IMR-90 (cell line): ENCODE measurements at regions not wholly inside any gene's neighbourhood (a gene's known extent, or its start where the extent isn't known, plus 50 kb on each side); places are given as distances from the start of the nearest gene placed in this dataset.

Experiments used
- ATAC-seq: fragments of 200-7000 bp; cut with Tn5 transposase; 2 replicates; pipeline ENCODE4 v1.9.1; 2020; ENCODE audit warnings: low read depth, mild to moderate bottlenecking, moderate library complexity
- BruUV-seq: library from RNA; stranded (reverse); fragments of 400-500 nt; replicated peaks from 2 replicates; lab custom pipeline; 2021; lab: Mats Ljungman, UMichigan
- CTCF ChIA-PET: fragments of 300-600 bp; formaldehyde crosslinking; extraction: SDS; loops from one replicate; lab custom pipeline; 2021; ENCODE audit warnings: antibody characterized with exemption; lab: Yijun Ruan, JAX
- POLR2A ChIA-PET: fragments of 300-600 bp; sonication (Branson Sonifier 250); formaldehyde crosslinking; loops from one replicate; lab custom pipeline; 2022; ENCODE audit warnings: antibody characterized with exemption; ENCODE audit not compliant: unreplicated experiment; lab: Charles Lee
- DNase-seq: peaks from one replicate; pipeline ENCODE4 v3.0.0; 2013
- H2AFZ ChIP-seq: replicated peaks from 2 replicates; pipeline ENCODE3; 2013; ENCODE audit warnings: low read length, mild to moderate bottlenecking; ENCODE audit not compliant: poor library complexity
- H2AK5ac ChIP-seq: 2 replicates; pipeline ENCODE4 v1.6.1; 2013; ENCODE audit warnings: low read depth, low read length, inconsistent platforms
- H2AK9ac ChIP-seq: replicated peaks from 2 replicates; pipeline ENCODE3; 2013; ENCODE audit warnings: mild to moderate bottlenecking, low read depth, low read length, moderate library complexity; ENCODE audit not compliant: poor library complexity
- H2BK120ac ChIP-seq: 2 replicates; pipeline ENCODE4 v1.6.1; 2013; ENCODE audit warnings: low read depth, low read length, inconsistent platforms
- H2BK15ac ChIP-seq: 3 replicates; pipeline ENCODE4 v1.6.1; 2013; ENCODE audit warnings: low read depth, low read length, inconsistent platforms
- H2BK20ac ChIP-seq: 2 replicates; pipeline ENCODE4 v1.6.1; 2013; ENCODE audit warnings: low read depth, mild to moderate bottlenecking, inconsistent platforms, low read length, moderate library complexity
- H2BK5ac ChIP-seq: 2 replicates; pipeline ENCODE4 v1.6.1; 2013; ENCODE audit warnings: mild to moderate bottlenecking, low read depth, low read length, inconsistent platforms; ENCODE audit not compliant: poor library complexity, severe bottlenecking
- H3K14ac ChIP-seq: replicated peaks from 2 replicates; pipeline ENCODE4 v1.6.1; 2013; ENCODE audit warnings: low read depth, low read length, inconsistent platforms
- H3K18ac ChIP-seq: 2 replicates; pipeline ENCODE4 v1.6.1; 2013; ENCODE audit warnings: low read depth, low read length, control low read depth
- H3K23ac ChIP-seq: 2 replicates; pipeline ENCODE4 v1.6.1; 2013; ENCODE audit warnings: low read depth, low read length, inconsistent platforms
- H3K27ac ChIP-seq: 2 replicates; pipeline ENCODE4 v1.5.1; 2013; ENCODE audit warnings: mild to moderate bottlenecking, control low read depth, low read length; ENCODE audit not compliant: insufficient read depth
- H3K27me3 ChIP-seq: 2 replicates; pipeline ENCODE4 v1.6.1; 2013; ENCODE audit warnings: low read length; ENCODE audit not compliant: control insufficient read depth, insufficient read depth
- H3K36me3 ChIP-seq: 2 replicates; pipeline ENCODE4 v1.6.1; 2013; ENCODE audit warnings: low read length, mixed read lengths; ENCODE audit not compliant: control insufficient read depth, insufficient read depth
- H3K4ac ChIP-seq: 2 replicates; pipeline ENCODE4 v1.6.1; 2013; ENCODE audit warnings: low read depth, low read length, inconsistent platforms
- H3K4me1 ChIP-seq: 2 replicates; pipeline ENCODE4 v1.6.1; 2013; ENCODE audit warnings: low read length, mixed read lengths; ENCODE audit not compliant: control insufficient read depth, insufficient read depth
- H3K4me2 ChIP-seq: 2 replicates; pipeline ENCODE4 v1.6.1; 2013; ENCODE audit warnings: low read depth, mild to moderate bottlenecking, control low read depth, low read length, moderate library complexity
- H3K4me3 ChIP-seq: 2 replicates; pipeline ENCODE4 v1.5.1; 2013; ENCODE audit warnings: low read depth, mild to moderate bottlenecking, control low read depth, low read length, moderate library complexity; ENCODE audit not compliant: insufficient read depth
- H3K56ac ChIP-seq: 2 replicates; pipeline ENCODE4 v1.6.1; 2013; ENCODE audit warnings: low read length, inconsistent platforms; ENCODE audit not compliant: insufficient read depth; ENCODE audit errors: extremely low read depth
- H3K79me1 ChIP-seq, 2 experiments: 2 replicates each; pipeline ENCODE4 v1.6.1; 2013; ENCODE audit warnings: low read length in 2 of 2, inconsistent platforms in 1 of 2, low read depth in 1 of 2
- H3K9ac ChIP-seq: 2 replicates; pipeline ENCODE4 v1.6.1; 2013; ENCODE audit warnings: low read depth, low read length, control low read depth
- H3K9me1 ChIP-seq: 2 replicates; pipeline ENCODE4 v1.6.1; 2013; ENCODE audit warnings: low read length, inconsistent platforms; ENCODE audit not compliant: insufficient read depth
- H3K9me3 ChIP-seq: 2 replicates; pipeline ENCODE4 v1.6.1; 2013; ENCODE audit warnings: low read length; ENCODE audit not compliant: control insufficient read depth, insufficient read depth
- H4K20me1 ChIP-seq: 2 replicates; pipeline ENCODE4 v1.6.1; 2013; ENCODE audit warnings: low read length, inconsistent platforms; ENCODE audit not compliant: insufficient read depth
- H4K5ac ChIP-seq: 2 replicates; pipeline ENCODE4 v1.6.1; 2013; ENCODE audit warnings: mild to moderate bottlenecking, low read depth, low read length, control low read depth
- H4K8ac ChIP-seq, 2 experiments: 2 replicates each; pipeline ENCODE4 v1.6.1; 2013; ENCODE audit warnings: low read depth in 2 of 2, low read length in 2 of 2, control low read depth in 1 of 2, inconsistent platforms in 1 of 2
- H4K91ac ChIP-seq: 2 replicates; pipeline ENCODE4 v1.6.1; 2013; ENCODE audit warnings: low read depth, low read length, inconsistent platforms; ENCODE audit not compliant: insufficient read depth
- BHLHE40 ChIP-seq: fragments of 150-350 bp; IDR thresholded peaks from 2 replicates; pipeline ENCODE4 v1.6.1; 2016; ENCODE audit warnings: mild to moderate bottlenecking, low read depth, low read length
- WGBS, 2 experiments: methylation state at CpG; one replicate each; pipeline versions ENCODE4 v1.1.5 to v1.1.7; 2013; ENCODE audit warnings: missing lambda C conversion rate in 2 of 2; ENCODE audit not compliant: insufficient read length in 1 of 2; ENCODE audit errors: extremely low coverage in 2 of 2; 5-methylcytosine and 5-hydroxymethylcytosine counted together
- dilution Hi-C: fragments of 300-500 bp; cut with HindIII; formaldehyde crosslinking; loops from one replicate; pipeline ENCODE4 v1.14.3; 2018; ENCODE audit warnings: low sequenced_read_pairs; ENCODE audit not compliant: unreplicated experiment
- in situ Hi-C: fragments of 300-500 bp; cut with MboI; formaldehyde crosslinking; loops from 3 replicates; pipeline ENCODE4 v1.14.3; 2019; ENCODE audit warnings: low sequenced_read_pairs, inconsistent platforms, mixed read lengths
- intact Hi-C: fragments of 100-400 bp; cut with micrococcal nuclease; formaldehyde crosslinking; loops from 2 replicates; pipeline ENCODE4 v1.10.0; 2022
- TF ChIP-seq, protein P1 (sequence below): fragments of 150-350 bp; IDR thresholded peaks from 2 replicates; pipeline ENCODE4 v1.6.1; 2017; ENCODE audit warnings: mild to moderate bottlenecking, antibody characterized with exemption, low read length, low read depth

DNA sequence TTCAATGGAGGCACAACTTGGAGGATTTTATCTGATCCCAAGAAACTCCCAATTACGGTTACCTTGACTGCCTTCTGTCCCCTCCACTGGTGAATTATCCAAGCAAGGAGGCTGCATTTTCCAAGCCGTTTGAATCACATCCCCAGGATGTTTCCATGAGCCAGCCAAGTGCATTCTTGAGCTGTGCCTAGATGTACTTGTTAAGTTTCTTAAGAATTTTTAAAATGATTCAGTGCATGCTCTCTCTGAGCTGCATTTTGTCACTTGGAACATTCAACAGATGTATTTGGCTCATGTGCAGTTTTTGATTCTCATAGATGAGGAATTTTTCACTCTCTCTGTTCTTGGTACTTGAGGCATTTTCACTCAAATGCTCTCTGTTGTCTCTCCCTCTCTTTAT lies 202.6 kb upstream of the MYOCD start:
- TF ChIP-seq, protein P1, sequence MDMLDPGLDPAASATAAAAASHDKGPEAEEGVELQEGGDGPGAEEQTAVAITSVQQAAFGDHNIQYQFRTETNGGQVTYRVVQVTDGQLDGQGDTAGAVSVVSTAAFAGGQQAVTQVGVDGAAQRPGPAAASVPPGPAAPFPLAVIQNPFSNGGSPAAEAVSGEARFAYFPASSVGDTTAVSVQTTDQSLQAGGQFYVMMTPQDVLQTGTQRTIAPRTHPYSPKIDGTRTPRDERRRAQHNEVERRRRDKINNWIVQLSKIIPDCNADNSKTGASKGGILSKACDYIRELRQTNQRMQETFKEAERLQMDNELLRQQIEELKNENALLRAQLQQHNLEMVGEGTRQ: no peak
- TF ChIP-seq BHLHE40: peak; percentile 12; the same call in 1 of the 2 replicates
- Histone ChIP-seq H3K9ac (no peak overlapping the region), H3K9me3 (no peaks in the 10 kb centered on the region), H4K5ac (no peak overlapping the region), H2BK5ac (peak overlapping the region; percentile 84), H3K14ac (no peak overlapping the region), H3K4ac (no peak overlapping the region), H2BK120ac (peak overlapping the region; percentile 59), H3K4me2 (no peak overlapping the region; the same call in 1 of the 2 replicates), H2AK9ac (no peak overlapping the region), H3K36me3 (no peaks in the 10 kb centered on the region), H2BK15ac (no peak overlapping the region), H2BK20ac (peak overlapping the region; percentile 82), H3K4me1 (peaks cover 6% of the 10 kb centered on the region; the same call in 1 of the 2 replicates), H3K56ac (no peak overlapping the region), H4K20me1 (no peaks in the 10 kb centered on the region), H3K18ac (peak overlapping the region; percentile 61; the same call in 1 of the 2 replicates), H2AK5ac (no peak overlapping the region), H4K91ac (no peak overlapping the region), H3K23ac (no peak overlapping the region), H3K79me1 (no peaks in the 10 kb centered on the region), H3K4me3 (no peak overlapping the region), H3K27me3 (no peaks in the 10 kb centered on the region), H3K27ac (no peak overlapping the region), H2AFZ (no peak overlapping the region), H4K8ac (peak overlapping the region in 1 of 2 experiments; percentile 37; a peak in 2 of 4 replicates), H3K9me1 (peaks cover 3% of the 10 kb centered on the region; the same call in 1 of the 2 replicates)
- DNase-seq (peak; percentile 86), ATAC-seq (peak; percentile 97)
- in situ Hi-C loops (no loop called here), intact Hi-C loops (no loop called here), dilution Hi-C loops (no loop called here)
- no CpG with 5 or more reads among the region's 2 CpGs for WGBS, 2 experiments
- no TSS peak for BruUV-seq
- POLR2A ChIA-PET: no interaction called here
- CTCF ChIA-PET: interaction anchor here (0.9 to 1.0 kb wide), 2 partner anchors 12 to 16 kb away, joined by 3 read pairs; no protein-coding TSS in a partner anchor
